Fibroblast of villous mesenchyme (primary cell): ENCODE measurements at regions not wholly inside any gene's neighbourhood (a gene's known extent, or its start where the extent isn't known, plus 50 kb on each side); places are given as distances from the start of the nearest gene placed in this dataset.

Experiments used
- DNase-seq: peaks from one replicate; pipeline ENCODE4 v3.0.0-alpha.2; 2010; ENCODE audit warnings: low read depth
- H3K4me3 ChIP-seq: 2 replicates; pipeline ENCODE4 v1.5.1; 2011; ENCODE audit warnings: low read depth, mild to moderate bottlenecking, low read length
- CTCF ChIP-seq: IDR thresholded peaks from 2 replicates; pipeline ENCODE4 v1.5.1; 2012; ENCODE audit warnings: low read depth, mild to moderate bottlenecking, low read length; ENCODE audit not compliant: insufficient read depth

- no peak for TF ChIP-seq CTCF
- H3K4me3 ChIP-seq: no peak overlapping the region
- no peak for DNase-seq
Measured at GRCh38 chr20:24718277-24718676, 230.8 kb upstream of the CST7 start.

- H3K4me3 ChIP-seq: no peak overlapping the region
- no peak for TF ChIP-seq CTCF
- DNase-seq: no peak
Measured at GRCh38 chr20:24718696-24719095, 230.4 kb upstream of the CST7 start.

GRCh38 chr20:24720957-24721356 lies 228.1 kb upstream of the CST7 start:
- no peak for TF ChIP-seq CTCF

GRCh38 chr20:24721891-24722568 lies 227.0 kb upstream of the CST7 start:
- TF ChIP-seq CTCF: no peak
- H3K4me3 ChIP-seq: no peak overlapping the region
- no peak for DNase-seq

More at GRCh38 chr20:24720957-24721356, 228.1 kb upstream of the CST7 start:
- H3K4me3 ChIP-seq: no peak overlapping the region
- no peak for DNase-seq

- no peak overlapping the region for H3K4me3 ChIP-seq
- DNase-seq: no peak
- TF ChIP-seq CTCF: no peak
Measured at GRCh38 chr20:24722586-24722985, 226.5 kb upstream of the CST7 start.

- no peak for DNase-seq
- TF ChIP-seq CTCF: no peak
- no peak overlapping the region for H3K4me3 ChIP-seq
Measured at GRCh38 chr20:24723186-24723585, 225.9 kb upstream of the CST7 start.
